HUES64 (cell line): ENCODE measurements at regions not wholly inside any gene's neighbourhood (a gene's known extent, or its start where the extent isn't known, plus 50 kb on each side); places are given as distances from the start of the nearest gene placed in this dataset.

Experiments used
- H3K27ac ChIP-seq: 2 replicates; pipeline ENCODE4 v1.7.0; 2013; ENCODE audit warnings: low read depth, low read length, inconsistent platforms
- H3K27me3 ChIP-seq: 2 replicates; pipeline ENCODE4 v1.6.1; 2013; ENCODE audit warnings: mild to moderate bottlenecking, low read length; ENCODE audit not compliant: insufficient read depth
- H3K36me3 ChIP-seq: 2 replicates; pipeline ENCODE4 v1.6.1; 2013; ENCODE audit warnings: mild to moderate bottlenecking, low read length; ENCODE audit not compliant: insufficient read depth
- H3K4me1 ChIP-seq: 2 replicates; pipeline ENCODE4 v1.6.1; 2013; ENCODE audit warnings: mild to moderate bottlenecking, low read length, moderate library complexity; ENCODE audit not compliant: insufficient read depth
- H3K4me3 ChIP-seq: 2 replicates; pipeline ENCODE4 v1.5.1; 2013; ENCODE audit warnings: mild to moderate bottlenecking, low read length, moderate library complexity
- H3K9ac ChIP-seq: 2 replicates; pipeline ENCODE4 v1.6.1; 2013; ENCODE audit warnings: mild to moderate bottlenecking, low read depth, low read length
- H3K9me3 ChIP-seq: 2 replicates; pipeline ENCODE4 v1.6.1; 2013; ENCODE audit warnings: low read depth, low read length; ENCODE audit not compliant: insufficient read depth
- WGBS: fragments of 150-250, 120-280 bp; methylation state at CpG from one replicate; pipeline ENCODE4 v1.1.7; 2013; ENCODE audit warnings: missing lambda C conversion rate; 5-methylcytosine and 5-hydroxymethylcytosine counted together

- Histone ChIP-seq H3K4me3 (no peak overlapping the region), H3K27ac (no peak overlapping the region), H3K9me3 (no peaks in the 10 kb centered on the region), H3K9ac (no peak overlapping the region), H3K4me1 (no peaks in the 10 kb centered on the region), H3K27me3 (peaks cover 7% of the 10 kb centered on the region; the same call in 1 of the 2 replicates), H3K36me3 (no peaks in the 10 kb centered on the region)
- 91% methylated on average over 3 of the region's 3 CpGs for WGBS
Measured at GRCh38 chr3:159150180-159150579, 348.3 kb downstream of the MFSD1 start.

GRCh38 chr3:159151130-159151529, 349.3 kb downstream of the MFSD1 start:
- Histone ChIP-seq H3K4me1 (no peaks in the 10 kb centered on the region), H3K36me3 (no peaks in the 10 kb centered on the region), H3K9me3 (no peaks in the 10 kb centered on the region), H3K9ac (no peak overlapping the region), H3K27ac (no peak overlapping the region), H3K4me3 (no peak overlapping the region), H3K27me3 (peaks cover 7% of the 10 kb centered on the region; the same call in 1 of the 2 replicates)
- 92% methylated on average over 5 of the region's 5 CpGs for WGBS

GRCh38 chr3:159157275-159157674, 355.4 kb downstream of the MFSD1 start:
- no peaks in the 10 kb centered on the region for H3K9me3 ChIP-seq
- no peak overlapping the region for H3K27ac ChIP-seq
- no peaks in the 10 kb centered on the region for H3K36me3 ChIP-seq
- no peak overlapping the region for H3K4me3 ChIP-seq
- H3K9ac ChIP-seq = no peak overlapping the region
- no CpG with 5 or more reads among the region's 2 CpGs for WGBS
- H3K4me1 ChIP-seq = no peaks in the 10 kb centered on the region
- no peaks in the 10 kb centered on the region; the same call in 1 of the 2 replicates for H3K27me3 ChIP-seq

GRCh38 chr3:159158213-159158612, 356.4 kb downstream of the MFSD1 start:
- no peak overlapping the region for H3K4me3 ChIP-seq
- WGBS = 84% methylated on average over 2 of the region's 2 CpGs
- H3K9ac ChIP-seq = no peak overlapping the region
- no peak overlapping the region for H3K27ac ChIP-seq
- H3K27me3 ChIP-seq = no peaks in the 10 kb centered on the region
- H3K4me1 ChIP-seq = no peaks in the 10 kb centered on the region
- H3K9me3 ChIP-seq = no peaks in the 10 kb centered on the region
- H3K36me3 ChIP-seq = no peaks in the 10 kb centered on the region

- Histone ChIP-seq H3K27me3 (no peaks in the 10 kb centered on the region), H3K4me3 (no peak overlapping the region), H3K9ac (no peak overlapping the region), H3K9me3 (no peaks in the 10 kb centered on the region), H3K4me1 (no peaks in the 10 kb centered on the region), H3K27ac (no peak overlapping the region), H3K36me3 (no peaks in the 10 kb centered on the region)
Measured at GRCh38 chr3:159158801-159159200, 356.9 kb downstream of the MFSD1 start.

GRCh38 chr3:159159546-159159945, 357.7 kb downstream of the MFSD1 start:
- no peak overlapping the region for H3K4me3 ChIP-seq
- no peak overlapping the region for H3K27ac ChIP-seq
- no peaks in the 10 kb centered on the region for H3K9me3 ChIP-seq
- no peak overlapping the region for H3K9ac ChIP-seq
- H3K36me3 ChIP-seq = no peaks in the 10 kb centered on the region
- 97% methylated on average over 2 of the region's 2 CpGs for WGBS
- H3K27me3 ChIP-seq = no peaks in the 10 kb centered on the region
- H3K4me1 ChIP-seq = no peaks in the 10 kb centered on the region

GRCh38 chr3:159163656-159164055, 361.8 kb downstream of the MFSD1 start:
- no peaks in the 10 kb centered on the region for H3K36me3 ChIP-seq

GRCh38 chr3:159165961-159166360, 364.1 kb downstream of the MFSD1 start:
- Histone ChIP-seq H3K27ac (no peak overlapping the region), H3K9ac (no peak overlapping the region)

More at GRCh38 chr3:159163656-159164055, 361.8 kb downstream of the MFSD1 start:
- Histone ChIP-seq H3K4me3 (no peak overlapping the region), H3K9ac (no peak overlapping the region), H3K9me3 (no peaks in the 10 kb centered on the region), H3K27me3 (no peaks in the 10 kb centered on the region), H3K4me1 (no peaks in the 10 kb centered on the region), H3K27ac (no peak overlapping the region)
- WGBS = 93% methylated on average over 1 of the region's 1 CpG

GRCh38 chr3:159166899-159167586, 365.2 kb downstream of the MFSD1 start:
- no peak overlapping the region for H3K9ac ChIP-seq
- H3K27ac ChIP-seq = no peak overlapping the region
- H3K4me3 ChIP-seq = no peak overlapping the region
- no peaks in the 10 kb centered on the region for H3K27me3 ChIP-seq
- no peaks in the 10 kb centered on the region for H3K9me3 ChIP-seq
- WGBS = 97% methylated on average over 2 of the region's 2 CpGs
- no peaks in the 10 kb centered on the region for H3K4me1 ChIP-seq
- H3K36me3 ChIP-seq = no peaks in the 10 kb centered on the region

More at GRCh38 chr3:159165961-159166360, 364.1 kb downstream of the MFSD1 start:
- Histone ChIP-seq H3K27me3 (no peaks in the 10 kb centered on the region), H3K4me1 (no peaks in the 10 kb centered on the region), H3K36me3 (no peaks in the 10 kb centered on the region), H3K4me3 (no peak overlapping the region), H3K9me3 (no peaks in the 10 kb centered on the region)
- WGBS = 90% methylated on average over 3 of the region's 3 CpGs

GRCh38 chr3:159168788-159169187, 366.9 kb downstream of the MFSD1 start:
- Histone ChIP-seq H3K9ac (no peak overlapping the region), H3K4me3 (no peak overlapping the region), H3K36me3 (no peaks in the 10 kb centered on the region), H3K9me3 (no peaks in the 10 kb centered on the region), H3K27ac (no peak overlapping the region), H3K27me3 (no peaks in the 10 kb centered on the region), H3K4me1 (no peaks in the 10 kb centered on the region)
- WGBS = no CpG with 5 or more reads among the region's 1 CpG

- H3K36me3 ChIP-seq = no peaks in the 10 kb centered on the region
- no peaks in the 10 kb centered on the region for H3K4me1 ChIP-seq
- H3K9ac ChIP-seq = no peak overlapping the region
- H3K4me3 ChIP-seq = no peak overlapping the region
- H3K27me3 ChIP-seq = no peaks in the 10 kb centered on the region
- no peak overlapping the region for H3K27ac ChIP-seq
- no peaks in the 10 kb centered on the region for H3K9me3 ChIP-seq
Measured at GRCh38 chr3:159169828-159170227, 368.0 kb downstream of the MFSD1 start.
